HG03135 (cell line): ENCODE measurements at regions not wholly inside any gene's neighbourhood (a gene's known extent, or its start where the extent isn't known, plus 50 kb on each side); places are given as distances from the start of the nearest gene placed in this dataset.
"Not testable (repeated sequence)": the region's sequence is repeated elsewhere in the genome, so short reads cannot be mapped to it uniquely, and the experiment has no call there.

Experiments
- ATAC-seq: cut with Tn5 transposase; IDR thresholded peaks from one replicate; pipeline ENCODE4 v1.9.1; 2021; ENCODE audit warnings: mild to moderate bottlenecking, moderate library complexity; ENCODE audit not compliant: unreplicated experiment

GRCh38 chr22:25482868-25483639 lies 81.4 kb upstream of the GRK3 start:
- no peak for ATAC-seq

DNA sequence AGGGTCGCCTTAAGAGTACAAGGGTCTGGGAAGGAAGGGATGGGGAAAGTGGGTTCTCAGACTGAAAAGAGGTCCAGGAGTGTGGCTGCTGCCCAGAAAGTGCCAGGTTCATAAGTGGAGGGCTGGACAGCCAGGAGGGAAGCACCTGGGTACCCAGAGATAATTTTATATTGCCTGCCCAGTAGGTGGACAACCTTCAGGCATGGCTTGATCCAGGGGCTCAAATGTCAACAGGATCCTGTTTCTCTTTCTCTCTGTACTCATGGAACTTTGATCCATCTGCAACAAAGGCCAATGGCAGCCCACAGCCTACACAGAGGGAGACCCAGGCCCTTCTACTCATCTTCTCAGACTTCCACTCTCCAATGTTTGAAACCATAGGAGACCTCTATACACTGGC lies 80.5 kb upstream of the GRK3 start:
- no peak for ATAC-seq

GRCh38 chr22:25484521-25485315 lies 79.8 kb upstream of the GRK3 start:
- ATAC-seq = no peak

GRCh38 chr22:25485626-25486545 lies 78.6 kb upstream of the GRK3 start:
- ATAC-seq = no peak

DNA sequence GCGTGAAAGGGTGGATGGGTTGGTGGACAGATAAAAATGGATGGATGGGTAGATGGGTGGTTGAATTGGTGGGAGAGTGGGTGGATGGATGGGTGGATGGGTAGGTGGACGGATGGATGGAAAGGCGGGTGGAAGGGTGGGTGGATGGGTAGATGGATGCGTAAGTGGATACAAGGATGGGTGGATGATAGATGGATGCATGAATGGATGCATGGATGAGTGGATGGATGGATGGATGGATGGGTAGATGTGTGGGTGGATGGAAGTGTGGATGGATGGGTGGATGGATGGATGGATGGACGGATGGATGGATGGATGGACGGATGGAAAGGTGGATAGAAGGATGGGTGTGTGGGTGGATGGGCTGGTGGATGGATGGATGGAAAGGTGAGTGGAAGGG lies 77.0 kb upstream of the GRK3 start:
- no peak for ATAC-seq

- no peak for ATAC-seq
These were observed 76.0 kb upstream of the GRK3 start for GRCh38 chr22:25488244-25489020.

- no peak for ATAC-seq
These were observed 74.5 kb upstream of the GRK3 start for GRCh38 chr22:25489947-25490346.

- no peak for ATAC-seq
These were observed 73.6 kb upstream of the GRK3 start for GRCh38 chr22:25490896-25491295.

DNA sequence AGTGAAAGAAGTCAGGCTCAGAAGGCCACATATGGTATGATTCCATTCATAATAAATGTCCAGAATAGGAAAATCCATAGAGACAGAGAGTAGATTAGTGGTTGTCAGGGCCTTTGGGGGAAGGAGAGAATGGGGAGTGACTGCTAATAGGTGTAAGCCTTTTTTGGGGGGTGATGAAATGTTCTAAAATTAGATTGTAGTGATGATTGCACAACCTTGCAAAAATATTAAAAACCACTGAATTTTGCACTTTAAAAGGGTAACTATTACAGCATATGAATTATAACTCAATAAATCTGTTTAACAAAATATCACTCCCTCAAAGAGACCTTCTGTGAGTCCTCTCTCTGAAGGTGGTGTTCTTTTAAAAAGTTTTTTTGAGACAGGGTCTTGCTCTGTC lies 72.3 kb upstream of the GRK3 start:
- ATAC-seq = no peak

DNA sequence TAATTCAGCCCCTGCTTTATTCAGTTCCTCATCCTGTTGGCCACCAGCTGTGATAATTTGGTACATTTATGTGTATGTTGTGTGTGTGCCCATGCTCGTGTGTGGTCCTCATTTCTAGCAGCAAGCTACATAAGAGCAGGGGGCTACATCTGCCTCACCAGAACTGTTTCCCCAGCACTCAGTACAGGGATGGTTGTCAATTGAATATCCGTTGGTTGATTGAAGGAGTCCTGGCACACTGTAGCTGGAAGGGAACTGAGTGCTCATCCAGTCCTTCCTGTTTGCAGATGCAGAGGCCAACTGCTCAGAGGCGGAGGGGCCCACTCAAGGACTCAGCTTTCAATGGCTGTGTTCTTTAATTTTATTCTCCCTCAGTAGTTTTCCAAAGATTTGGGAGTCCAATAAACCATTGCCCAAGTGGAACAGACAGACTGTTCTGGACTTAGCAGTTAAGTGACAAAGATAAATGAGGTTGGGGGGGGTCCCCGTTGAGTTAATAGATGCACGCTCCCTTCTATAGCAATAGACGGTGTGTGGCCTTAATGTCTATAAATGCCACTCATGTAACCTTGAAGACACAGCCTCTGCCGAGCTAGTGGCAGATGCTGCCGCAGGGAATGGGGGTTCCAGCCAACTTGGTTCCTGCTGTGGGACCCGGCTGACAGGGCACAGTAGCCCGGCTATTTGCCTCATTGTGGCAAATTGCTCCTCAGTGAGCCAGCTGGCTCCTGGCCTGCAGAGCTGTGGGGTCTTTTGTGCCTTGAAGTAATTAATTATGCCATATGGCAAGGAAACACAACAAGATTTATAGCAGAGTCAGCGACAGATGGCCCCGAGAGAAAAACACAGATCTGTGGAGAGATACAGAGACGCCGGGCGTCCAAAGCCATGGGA lies 71.4 kb upstream of the GRK3 start:
- ATAC-seq = no peak

DNA sequence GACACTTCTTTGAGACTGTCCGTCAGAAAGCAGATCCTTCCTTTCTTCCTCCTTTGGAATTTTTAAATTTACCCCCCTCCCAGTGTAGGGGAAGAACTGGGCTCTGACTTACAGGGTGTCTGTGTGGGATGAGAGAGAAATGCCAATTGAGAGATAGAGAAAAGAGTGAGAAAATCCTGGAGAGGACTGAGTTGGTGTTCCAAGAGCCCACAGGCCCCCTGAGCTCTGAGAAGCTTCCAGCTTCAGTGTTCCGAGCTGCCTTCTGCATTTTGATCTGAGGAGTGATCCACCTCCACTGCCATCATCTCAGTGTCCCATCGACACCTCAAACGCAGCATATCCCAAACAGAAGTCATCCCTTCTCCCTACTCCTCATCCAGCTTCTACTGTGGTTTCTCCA lies 70.7 kb upstream of the GRK3 start:
- ATAC-seq = no peak

- ATAC-seq = peak; percentile 70
These were observed 69.7 kb upstream of the GRK3 start for GRCh38 chr22:25494774-25495173.

GRCh38 chr22:25495285-25495684 lies 69.2 kb upstream of the GRK3 start:
- ATAC-seq = no peak

DNA sequence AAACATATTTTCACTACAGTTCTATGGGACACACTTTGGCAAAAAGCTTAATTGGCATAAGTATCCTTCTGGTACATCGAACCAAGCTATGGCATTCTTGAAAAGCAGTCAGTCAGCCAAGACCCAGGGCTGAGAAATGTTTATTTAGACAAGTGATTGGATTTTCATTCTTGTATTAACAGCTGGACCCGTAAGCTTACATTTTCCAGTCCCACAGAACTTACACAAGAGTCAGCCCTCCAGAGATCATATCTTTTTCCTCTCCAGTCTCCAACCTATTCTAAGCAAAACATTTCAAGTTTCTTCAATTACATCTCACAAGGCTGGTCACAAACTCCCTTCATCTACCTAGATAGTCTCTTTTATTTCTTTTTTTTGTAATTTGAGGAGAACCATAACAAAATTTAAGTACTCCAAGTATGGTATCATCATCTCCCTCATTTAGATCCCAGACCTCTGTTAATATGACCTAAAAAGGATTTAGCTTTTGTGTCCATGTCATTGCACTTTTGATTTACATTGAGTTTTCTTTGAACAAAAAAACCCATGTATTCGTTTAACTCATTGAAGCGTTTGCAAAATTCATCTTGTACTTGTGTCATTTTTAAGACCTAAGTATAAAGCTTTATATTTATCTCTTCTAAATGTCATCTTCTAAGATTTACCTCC lies 67.9 kb upstream of the GRK3 start:
- no peak for ATAC-seq

DNA sequence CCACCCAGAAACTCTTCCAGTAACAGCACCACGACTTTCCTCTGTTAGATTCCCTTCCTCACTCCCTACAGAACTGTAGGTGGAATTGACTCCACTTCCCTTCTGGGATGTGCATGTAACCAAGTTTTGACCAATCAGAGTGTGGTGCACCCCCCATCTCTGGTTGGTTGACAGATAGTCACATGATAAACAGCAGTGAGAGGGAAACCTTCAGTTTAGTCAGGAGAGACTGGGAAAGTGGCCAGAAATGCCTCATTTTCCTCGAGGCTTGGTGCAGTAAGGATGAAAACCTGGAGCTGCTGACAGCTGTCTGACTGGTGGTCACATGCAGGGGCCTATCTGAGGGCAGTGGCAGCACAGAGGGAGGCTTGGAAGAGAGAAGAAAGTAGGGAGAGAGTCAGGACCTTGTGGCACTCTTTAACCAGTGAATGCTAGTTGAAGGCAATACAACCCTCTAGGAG lies 67.3 kb upstream of the GRK3 start:
- no peak for ATAC-seq

DNA sequence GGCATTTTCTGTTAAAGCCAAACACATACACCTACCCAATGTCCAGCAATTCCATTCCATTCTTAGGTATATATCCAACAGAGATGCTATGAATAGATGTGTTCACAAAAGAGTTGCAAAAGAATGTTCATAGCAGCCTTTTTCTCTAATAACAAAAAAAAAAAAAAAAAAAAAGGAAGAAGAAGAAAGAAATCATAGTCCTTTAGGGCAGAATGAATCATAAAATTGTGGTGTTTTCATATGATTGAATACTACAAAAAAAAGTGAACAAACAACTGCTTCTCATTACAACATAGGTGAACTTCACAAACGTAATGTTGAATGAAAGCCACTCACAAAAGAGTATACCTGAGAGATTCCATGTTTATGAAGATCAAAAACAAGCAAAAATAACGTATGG lies 66.8 kb upstream of the GRK3 start:
- no peak for ATAC-seq

GRCh38 chr22:25500671-25501070 lies 63.8 kb upstream of the GRK3 start:
- ATAC-seq = not testable (repeated sequence)

DNA sequence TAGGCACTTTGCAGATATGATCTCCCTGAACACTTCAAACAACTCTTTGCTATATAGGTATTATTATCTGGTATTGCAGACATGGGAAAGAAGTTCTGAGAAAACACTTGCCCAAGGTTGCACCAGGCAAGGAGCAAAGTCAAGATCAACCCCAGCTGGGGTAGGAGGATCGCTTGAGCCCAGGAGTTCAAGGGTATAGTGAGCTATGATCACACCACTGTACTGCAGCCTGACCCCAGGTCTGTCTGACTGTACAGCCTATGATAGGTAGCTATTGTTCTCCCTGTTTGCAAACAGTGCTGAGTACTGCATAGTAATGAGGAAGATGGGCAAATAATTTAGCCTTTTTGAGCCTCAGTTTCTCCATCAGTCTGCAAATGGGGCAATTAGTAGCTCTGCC lies 60.5 kb upstream of the GRK3 start:
- ATAC-seq = not testable (repeated sequence)

DNA sequence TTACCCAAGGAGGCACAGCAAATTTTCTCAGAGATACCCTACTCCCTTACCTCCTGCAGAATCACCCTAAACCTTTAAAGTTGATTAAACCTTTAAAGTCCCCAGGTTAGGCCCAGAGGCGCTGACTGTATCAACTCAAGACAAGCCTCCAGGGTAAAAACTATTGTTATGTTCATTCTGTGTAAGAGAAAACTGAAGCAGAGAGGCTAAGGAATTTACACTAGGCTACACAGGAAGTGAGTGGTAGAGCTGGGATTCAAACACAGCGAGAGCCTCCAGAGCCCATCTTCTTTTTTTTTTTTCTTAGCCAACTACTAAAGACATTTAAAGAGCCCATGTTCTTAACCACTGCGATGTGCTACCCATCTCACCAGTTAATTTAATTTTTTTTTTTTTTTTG lies 56.3 kb upstream of the GRK3 start:
- no peak for ATAC-seq
